HTR-8/SVneo (cell line): ENCODE measurements at regions not wholly inside any gene's neighbourhood (a gene's known extent, or its start where the extent isn't known, plus 50 kb on each side); places are given as distances from the start of the nearest gene placed in this dataset.
A peak's percentile ranks its signal among the peaks of the same experiment; 100 is the strongest.

Experiments
- DNase-seq: peaks from one replicate; pipeline ENCODE4 v3.0.0; 2011; ENCODE audit warnings: low spot score, mixed read lengths; ENCODE audit not compliant: insufficient read length
- FAIRE-seq: peaks from 2 replicates; lab custom pipeline; 2011; peaks lifted over from hg19 to GRCh38; lab: Jason Lieb, UNC

GRCh38 chr11:10916665-10917064 lies 58.8 kb upstream of the ZBED5 start:
- DNase-seq = no peak
- no peak for FAIRE-seq

GRCh38 chr11:10914050-10914449 lies 56.2 kb upstream of the ZBED5 start:
- FAIRE-seq = no peak

DNA sequence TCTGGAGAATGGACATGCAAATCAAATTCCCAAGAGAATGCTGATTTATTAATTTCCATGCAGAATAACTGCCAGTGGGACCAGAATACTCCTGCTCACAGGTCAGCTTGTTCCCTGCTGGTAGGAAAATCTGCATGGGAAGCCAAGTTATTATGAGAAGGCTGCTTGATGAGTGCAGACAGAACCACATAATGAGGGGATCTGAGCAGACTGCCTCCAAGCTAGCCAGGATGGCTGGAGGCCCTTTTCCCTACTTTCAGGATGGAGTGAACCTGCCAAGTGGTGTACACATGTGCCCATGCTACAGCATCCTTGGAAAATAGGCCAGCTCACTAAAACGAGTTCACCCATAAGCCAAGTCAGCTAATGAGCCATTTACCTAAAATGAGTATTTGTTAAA lies 55.2 kb upstream of the ZBED5 start:
- DNase-seq (no peak), FAIRE-seq (no peak)

More at GRCh38 chr11:10914050-10914449, 56.2 kb upstream of the ZBED5 start:
- no peak for DNase-seq

- no peak for DNase-seq
- no peak for FAIRE-seq
Observed at GRCh38 chr11:10911907-10912306, 54.1 kb upstream of the ZBED5 start.

DNA sequence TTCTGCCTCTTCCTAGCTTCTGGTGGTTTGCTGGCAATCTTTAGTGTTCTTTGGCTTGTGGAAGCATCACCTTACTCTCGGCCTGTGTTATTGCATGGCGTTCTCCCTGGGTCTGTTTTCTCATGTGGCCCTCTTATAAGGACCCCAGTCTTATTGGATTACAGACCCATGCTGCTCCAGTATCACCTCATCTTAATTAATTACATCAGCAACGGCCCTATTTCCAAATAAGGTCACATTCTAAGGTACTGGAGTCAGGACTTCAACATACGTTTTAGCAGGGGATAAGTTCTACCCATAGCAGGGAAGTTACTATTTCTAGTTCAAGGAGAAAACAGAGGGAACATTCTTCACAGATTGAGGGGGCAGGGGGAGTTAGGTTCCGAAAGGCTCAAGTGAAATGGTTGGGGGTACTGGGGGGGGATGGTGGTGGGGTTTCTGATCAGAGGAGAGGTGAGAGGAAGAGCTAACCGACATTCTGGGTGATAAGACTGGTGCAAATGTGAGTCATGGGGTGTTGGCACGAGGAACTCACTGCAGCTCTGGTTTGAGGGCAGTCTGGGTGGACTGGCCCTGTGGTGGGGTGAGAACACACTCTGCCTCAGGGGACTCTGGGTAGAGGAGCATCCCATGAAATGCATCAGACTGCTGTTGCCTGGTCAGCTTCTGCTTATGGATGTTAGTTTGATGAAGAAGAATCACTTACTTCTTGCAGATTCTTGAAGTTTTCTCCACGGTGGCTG lies 51.5 kb upstream of the ZBED5 start:
- no peak for DNase-seq
- FAIRE-seq = no peak

DNA sequence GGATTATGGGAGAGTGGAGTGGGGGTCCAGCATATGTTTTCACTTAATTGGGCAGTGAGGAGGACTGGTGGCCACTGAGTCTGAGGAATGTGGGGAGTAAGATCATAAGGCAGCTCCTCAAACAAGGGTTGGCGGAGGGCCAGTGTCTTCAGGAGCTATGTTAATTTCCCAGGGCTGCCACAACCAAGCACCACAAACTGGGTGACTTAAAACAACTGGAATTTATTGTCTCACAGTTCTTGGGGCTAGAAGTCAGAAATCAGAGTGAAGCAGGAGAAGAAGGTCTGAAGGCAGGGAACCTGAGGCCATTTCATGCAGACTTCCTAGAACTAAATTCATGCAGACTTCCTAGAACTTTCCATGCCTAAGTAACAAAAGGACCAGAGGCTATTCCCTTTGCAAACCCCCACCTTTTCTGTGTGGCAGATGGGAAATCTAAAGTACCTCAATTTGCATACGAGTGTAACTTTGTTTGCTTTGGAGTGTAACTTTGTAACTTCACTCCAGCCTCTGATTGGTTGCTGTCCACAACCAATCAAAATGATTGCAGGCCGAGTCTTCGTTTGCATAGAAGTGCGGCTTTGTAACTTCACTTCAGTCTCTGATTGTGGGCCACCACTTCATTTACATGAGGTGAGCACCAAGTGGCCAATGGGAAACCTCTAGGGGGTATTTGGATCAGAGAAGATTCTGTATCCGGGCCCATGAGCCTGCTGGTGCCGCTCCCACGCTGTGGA lies 50.5 kb upstream of the ZBED5 start:
- FAIRE-seq = no peak
- DNase-seq = peak; percentile 48
